ENCODE measurements at regions not wholly inside any gene's neighbourhood (a gene's known extent, or its start where the extent isn't known, plus 50 kb on each side); places are given as distances from the start of the nearest gene placed in this dataset.

- intact Hi-C loops (cut with micrococcal nuclease; ENCODE audit: unreplicated experiment) = loop anchor here (5.0 kb wide), 1 partner anchor 135 kb away; the partner anchor contains the start of gene WDR44
- H3K4me1 ChIP-seq (ENCODE audit: insufficient read depth, low read length, poor library complexity, severe bottlenecking) = peaks cover 29% of the 10 kb centered on the region
- no peaks in the 10 kb centered on the region for H3K79me2 ChIP-seq (ENCODE audit: insufficient read depth, low read depth, low read length)
- H4K20me1 ChIP-seq (ENCODE audit: insufficient read depth, low read length) = no peaks in the 10 kb centered on the region
- POLR2A ChIA-PET = interaction anchor here (0.6 to 1.4 kb wide), 3 partner anchors 9 to 1709 kb away, joined by 3 to 8 read pairs (median 4); no protein-coding TSS in a partner anchor
- TF ChIP-seq, protein P1, sequence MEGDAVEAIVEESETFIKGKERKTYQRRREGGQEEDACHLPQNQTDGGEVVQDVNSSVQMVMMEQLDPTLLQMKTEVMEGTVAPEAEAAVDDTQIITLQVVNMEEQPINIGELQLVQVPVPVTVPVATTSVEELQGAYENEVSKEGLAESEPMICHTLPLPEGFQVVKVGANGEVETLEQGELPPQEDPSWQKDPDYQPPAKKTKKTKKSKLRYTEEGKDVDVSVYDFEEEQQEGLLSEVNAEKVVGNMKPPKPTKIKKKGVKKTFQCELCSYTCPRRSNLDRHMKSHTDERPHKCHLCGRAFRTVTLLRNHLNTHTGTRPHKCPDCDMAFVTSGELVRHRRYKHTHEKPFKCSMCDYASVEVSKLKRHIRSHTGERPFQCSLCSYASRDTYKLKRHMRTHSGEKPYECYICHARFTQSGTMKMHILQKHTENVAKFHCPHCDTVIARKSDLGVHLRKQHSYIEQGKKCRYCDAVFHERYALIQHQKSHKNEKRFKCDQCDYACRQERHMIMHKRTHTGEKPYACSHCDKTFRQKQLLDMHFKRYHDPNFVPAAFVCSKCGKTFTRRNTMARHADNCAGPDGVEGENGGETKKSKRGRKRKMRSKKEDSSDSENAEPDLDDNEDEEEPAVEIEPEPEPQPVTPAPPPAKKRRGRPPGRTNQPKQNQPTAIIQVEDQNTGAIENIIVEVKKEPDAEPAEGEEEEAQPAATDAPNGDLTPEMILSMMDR (conservative IDR thresholded peaks at IDR 0.05; ENCODE audit: low read length) = no peak
- TF ChIP-seq EZH2phosphoT487 (IDR thresholded peaks at IDR 0.05; ENCODE audit: borderline replicate concordance, low read depth, low read length) = no peak
- H3K9me3 ChIP-seq (ENCODE audit: low read length) = no peaks in the 10 kb centered on the region
- H3K27ac ChIP-seq (ENCODE audit: low read depth, low read length, poor library complexity, severe bottlenecking) = peak overlapping the region; percentile 65
- H3K9me2 ChIP-seq (ENCODE audit: insufficient read depth, low read length) = no peaks in the 10 kb centered on the region
- peak overlapping the region; percentile 53 for H3K4me3 ChIP-seq (ENCODE audit: low read depth, low read length, poor library complexity, severe bottlenecking)
- no peaks in the 10 kb centered on the region for H3K36me3 ChIP-seq (ENCODE audit: insufficient read depth, low read length)
- peak overlapping the region; percentile 78; the same call in 1 of the 2 replicates for H2AFZ ChIP-seq (ENCODE audit: low read length)
- no TSS peak for BruUV-seq (replicated peaks)
- CTCF ChIA-PET (ENCODE audit: unreplicated experiment) = no interaction called here
- DNase-seq (ENCODE audit: low spot score) = peak; percentile 57
- H3K4me2 ChIP-seq (ENCODE audit: low read length) = peak overlapping the region; percentile 93
Observed at GRCh38 chrX:118211891-118212816, 95.5 kb upstream of the KLHL13 start.

DNA sequence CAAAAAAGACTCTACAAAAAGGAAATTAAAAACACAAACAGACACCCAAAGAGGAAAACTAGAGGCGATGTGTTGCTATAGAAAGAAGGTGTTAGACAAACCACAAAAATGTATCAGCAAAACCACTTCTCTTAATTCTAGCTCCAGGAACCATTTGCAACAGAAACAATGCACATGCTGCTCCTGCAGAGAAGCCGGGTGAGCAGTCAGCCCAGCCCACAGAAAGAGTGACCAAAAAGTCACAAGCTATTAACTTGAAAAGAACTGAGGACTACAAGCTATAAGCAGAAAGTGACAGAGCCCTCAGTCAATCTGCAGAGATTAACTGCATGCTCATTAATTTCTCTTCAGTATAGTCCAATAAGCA is 96.2 kb upstream of the KLHL13 start:
- no peaks in the 10 kb centered on the region for H4K20me1 ChIP-seq (ENCODE audit: insufficient read depth, low read length)
- H3K36me3 ChIP-seq (ENCODE audit: insufficient read depth, low read length) = no peaks in the 10 kb centered on the region
- TF ChIP-seq, protein P1 (conservative IDR thresholded peaks at IDR 0.05; ENCODE audit: low read length) = no peak
- TF ChIP-seq EZH2phosphoT487 (IDR thresholded peaks at IDR 0.05; ENCODE audit: borderline replicate concordance, low read depth, low read length) = no peak
- BruUV-seq (replicated peaks) = no TSS peak
- peak overlapping the region; percentile 78; the same call in 1 of the 2 replicates for H2AFZ ChIP-seq (ENCODE audit: low read length)
- ChIA-PET POLR2A (interaction anchor here (1.2 to 1.4 kb wide), 3 partner anchors 8 to 13 kb away, joined by 4 to 8 read pairs (median 4); no protein-coding TSS in a partner anchor), CTCF (ENCODE audit: unreplicated experiment) (no interaction called here)
- no peaks in the 10 kb centered on the region for H3K9me3 ChIP-seq (ENCODE audit: low read length)
- H3K4me3 ChIP-seq (ENCODE audit: low read depth, low read length, poor library complexity, severe bottlenecking) = peak overlapping the region; percentile 53
- H3K27ac ChIP-seq (ENCODE audit: low read depth, low read length, poor library complexity, severe bottlenecking) = peak overlapping the region; percentile 65
- H3K9me2 ChIP-seq (ENCODE audit: insufficient read depth, low read length) = no peaks in the 10 kb centered on the region
- intact Hi-C loops (cut with micrococcal nuclease; ENCODE audit: unreplicated experiment) = loop anchor here (5.0 kb wide), 1 partner anchor 135 kb away; the partner anchor contains the start of gene WDR44
- H3K4me1 ChIP-seq (ENCODE audit: insufficient read depth, low read length, poor library complexity, severe bottlenecking) = peaks cover 29% of the 10 kb centered on the region
- no peaks in the 10 kb centered on the region for H3K79me2 ChIP-seq (ENCODE audit: insufficient read depth, low read depth, low read length)
- H3K4me2 ChIP-seq (ENCODE audit: low read length) = peak overlapping the region; percentile 93
- peak; percentile 50 for DNase-seq (ENCODE audit: low spot score)

- no peak for TF ChIP-seq EZH2phosphoT487 (IDR thresholded peaks at IDR 0.05; ENCODE audit: borderline replicate concordance, low read depth, low read length)
- TF ChIP-seq, protein P1 (conservative IDR thresholded peaks at IDR 0.05; ENCODE audit: low read length) = no peak
- Histone ChIP-seq H4K20me1 (ENCODE audit: insufficient read depth, low read length) (no peaks in the 10 kb centered on the region), H3K27ac (ENCODE audit: low read depth, low read length, poor library complexity, severe bottlenecking) (no peak overlapping the region), H2AFZ (ENCODE audit: low read length) (no peak overlapping the region), H3K36me3 (ENCODE audit: insufficient read depth, low read length) (no peaks in the 10 kb centered on the region), H3K4me1 (ENCODE audit: insufficient read depth, low read length, poor library complexity, severe bottlenecking) (peaks cover 29% of the 10 kb centered on the region), H3K79me2 (ENCODE audit: insufficient read depth, low read depth, low read length) (no peaks in the 10 kb centered on the region), H3K4me2 (ENCODE audit: low read length) (no peak overlapping the region), H3K9me3 (ENCODE audit: low read length) (no peaks in the 10 kb centered on the region), H3K9me2 (ENCODE audit: insufficient read depth, low read length) (no peaks in the 10 kb centered on the region), H3K4me3 (ENCODE audit: low read depth, low read length, poor library complexity, severe bottlenecking) (no peak overlapping the region)
- no peak for DNase-seq (ENCODE audit: low spot score)
- ChIA-PET POLR2A (no interaction called here), CTCF (ENCODE audit: unreplicated experiment) (no interaction called here)
- intact Hi-C loops (cut with micrococcal nuclease; ENCODE audit: unreplicated experiment) = no loop called here
- BruUV-seq (replicated peaks) = no TSS peak
Observed at GRCh38 chrX:118215346-118215745, 98.7 kb upstream of the KLHL13 start.

Measured in OCI-LY7 (cell line).